Lung microvascular endothelial cell (primary cell): ENCODE measurements at regions not wholly inside any gene's neighbourhood (a gene's known extent, or its start where the extent isn't known, plus 50 kb on each side); places are given as distances from the start of the nearest gene placed in this dataset.

ENCODE experiments used
- DNase-seq, 2 donors: peaks; one replicate each; pipeline versions ENCODE4 v3.0.0 to v3.0.0-alpha.2; 2010; ENCODE audit warnings: low read depth in 2 of 2

DNA sequence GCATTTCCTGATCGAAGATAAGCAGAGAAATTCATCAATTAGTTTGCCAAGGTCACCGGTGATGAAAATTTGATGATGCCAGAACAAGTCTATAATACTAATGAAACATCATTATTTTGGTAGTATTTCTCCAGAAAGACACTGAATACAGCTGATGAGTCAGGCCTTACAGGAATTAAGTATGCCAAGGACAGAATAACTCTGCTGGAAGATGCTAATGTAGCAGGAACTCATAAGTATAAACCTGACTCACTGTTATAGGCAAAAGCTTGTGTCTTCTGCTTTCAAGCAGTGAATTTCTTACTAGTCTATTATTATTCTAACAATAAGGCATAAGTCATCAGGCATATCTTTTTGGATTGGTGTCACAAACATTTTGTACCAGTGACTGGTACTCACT, 1825.1 kb upstream of the IGFBP7 start:
- DNase-seq: no peak

DNA sequence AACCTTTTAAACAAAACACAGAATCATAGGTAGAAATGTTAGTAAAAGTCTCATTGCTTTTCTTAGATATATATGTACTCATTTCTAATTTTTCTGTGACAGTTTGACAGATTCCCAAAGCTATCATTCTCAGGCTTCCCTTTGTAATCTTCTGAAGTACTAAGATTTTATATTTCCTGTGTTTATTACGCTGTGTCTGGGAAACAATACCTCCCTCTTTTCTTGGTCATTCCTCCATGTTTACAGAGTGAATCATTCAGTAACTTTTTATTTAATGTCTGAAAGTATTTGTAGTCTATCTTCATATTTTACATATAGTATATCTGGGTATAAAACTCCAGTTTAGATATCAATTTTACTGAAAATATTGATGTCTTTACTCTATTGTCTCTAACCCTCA, 1826.3 kb upstream of the IGFBP7 start:
- no peak for DNase-seq

DNA sequence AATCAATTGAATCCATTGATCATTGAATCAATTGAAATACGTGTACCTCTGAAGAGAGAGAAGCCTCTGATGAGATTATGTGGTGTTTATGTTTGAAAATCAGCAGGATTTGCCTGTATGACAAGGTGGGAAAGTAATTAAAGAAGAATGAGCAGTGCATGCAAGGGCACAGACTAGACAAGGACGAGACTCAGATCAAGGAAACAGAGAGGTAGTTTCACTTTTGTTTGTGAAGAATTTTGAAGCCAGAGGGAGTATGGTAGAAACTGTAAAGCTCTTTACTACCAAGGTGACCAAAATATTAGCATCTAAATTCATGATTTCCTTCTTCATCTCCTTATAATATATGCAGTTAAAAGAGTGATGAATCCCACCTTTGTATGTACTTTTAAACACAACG, 1830.0 kb upstream of the IGFBP7 start:
- no peak for DNase-seq

DNA sequence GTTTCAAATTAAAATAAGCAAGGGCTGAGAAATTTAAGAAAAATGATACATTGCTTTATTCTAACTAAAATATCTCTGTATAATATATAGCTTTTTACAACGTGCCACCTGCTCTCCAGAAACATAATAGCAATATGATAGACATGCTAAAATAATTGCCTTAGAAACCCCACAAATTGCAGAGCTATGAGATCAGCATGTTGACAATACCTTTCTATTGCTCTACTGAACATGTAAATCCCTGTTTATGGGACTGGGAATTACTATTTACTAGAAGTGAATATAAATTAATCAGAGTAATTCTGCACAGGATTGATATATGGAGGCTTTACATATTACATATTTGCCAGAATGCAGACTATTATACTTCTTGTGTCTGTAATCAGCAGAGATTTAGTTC, 1831.1 kb upstream of the IGFBP7 start:
- DNase-seq: no peak

DNA sequence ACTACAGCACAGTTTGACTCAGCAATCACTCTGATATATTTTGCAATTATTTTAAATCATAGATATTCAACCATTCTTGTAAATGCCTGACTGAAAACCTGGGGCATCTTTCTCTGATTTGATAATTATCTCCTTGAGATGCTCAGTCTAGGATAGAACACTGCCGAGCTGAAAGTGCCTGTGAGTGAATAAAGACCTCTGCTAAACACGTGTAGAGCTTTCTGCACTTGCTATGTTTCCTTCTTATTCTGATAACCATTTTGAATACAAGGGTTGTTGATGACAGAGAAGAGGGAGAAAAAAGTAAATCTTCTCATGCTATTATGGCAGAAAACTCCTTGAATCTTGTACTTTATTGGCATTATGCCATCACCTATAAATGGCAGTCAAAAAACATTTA, 1843.4 kb upstream of the IGFBP7 start:
- DNase-seq: no peak

DNA sequence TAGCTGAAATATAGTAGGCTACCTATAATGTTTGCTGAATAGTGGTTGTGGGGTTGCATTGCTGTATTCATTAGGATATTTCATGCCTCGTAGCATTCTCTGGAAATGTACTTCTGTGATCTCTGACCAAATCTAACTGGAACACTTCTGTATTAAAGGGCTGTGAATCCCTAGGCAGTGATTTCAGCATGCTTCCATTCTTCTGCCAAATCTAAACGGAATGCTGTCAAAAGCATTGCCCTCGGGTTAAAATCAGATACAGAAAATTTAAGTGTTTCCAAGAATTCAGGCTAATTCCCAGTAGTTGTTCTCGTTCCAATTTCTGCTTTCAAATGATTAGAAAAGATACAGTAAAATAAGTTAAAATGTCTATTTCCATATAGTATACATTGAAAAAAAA, 1847.5 kb upstream of the IGFBP7 start:
- DNase-seq: no peak

DNA sequence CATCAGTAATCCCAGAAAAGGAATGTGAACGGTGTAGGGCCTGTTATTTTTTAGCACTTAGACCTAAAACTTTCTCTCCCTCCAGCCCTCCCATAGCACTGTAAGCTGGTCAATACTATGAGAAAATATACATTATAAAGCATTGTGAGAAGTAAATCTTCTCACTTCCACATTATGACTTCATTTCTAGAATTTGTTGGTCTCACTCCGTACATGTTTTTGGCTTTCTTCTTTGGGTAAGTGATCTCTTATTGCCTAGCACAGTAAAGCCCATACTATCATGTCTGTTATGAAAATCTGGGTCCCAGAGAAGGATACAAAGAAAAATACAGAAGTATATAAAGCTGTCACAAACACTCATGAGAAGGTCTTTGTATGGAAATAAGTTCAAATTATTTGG, 1851.1 kb upstream of the IGFBP7 start:
- no peak for DNase-seq

DNA sequence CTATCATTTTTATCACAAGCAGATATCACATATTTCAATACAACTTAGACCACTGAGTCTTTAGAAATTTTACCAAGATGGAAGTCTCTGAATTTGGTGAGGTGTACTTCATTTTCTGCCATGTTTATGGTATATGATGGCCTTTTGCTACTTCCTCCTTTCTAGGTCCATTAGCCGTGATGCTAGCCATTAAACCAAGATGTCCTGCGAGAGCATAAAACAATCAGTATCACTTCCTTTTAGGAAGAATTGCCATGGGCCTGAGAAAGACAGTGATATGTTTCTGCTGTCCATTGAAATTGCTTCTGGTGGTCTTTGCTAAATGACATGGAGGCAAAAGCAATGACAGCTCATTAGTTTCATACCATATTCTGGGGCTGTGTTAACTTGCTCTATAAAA, 1851.7 kb upstream of the IGFBP7 start:
- DNase-seq: no peak

DNA sequence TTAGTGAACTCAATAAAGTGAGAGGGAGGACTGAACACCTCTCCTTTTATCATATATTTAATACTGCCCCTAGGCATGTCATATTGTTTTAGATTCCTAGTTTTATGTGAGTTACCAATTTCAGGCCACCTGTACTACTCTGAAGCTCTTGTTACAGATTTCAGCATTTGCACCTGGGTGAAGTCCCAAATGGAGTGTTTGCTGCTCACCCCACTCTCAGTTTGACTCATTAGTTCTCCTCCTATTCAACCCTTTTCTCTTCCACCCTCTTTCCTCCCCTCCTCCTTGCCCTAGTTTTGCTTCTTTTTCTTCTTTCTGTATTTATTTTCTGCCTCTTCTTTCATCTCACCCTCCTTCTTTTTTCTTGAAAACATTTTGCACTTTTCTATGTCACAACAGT, 1852.2 kb upstream of the IGFBP7 start:
- DNase-seq: no peak

DNA sequence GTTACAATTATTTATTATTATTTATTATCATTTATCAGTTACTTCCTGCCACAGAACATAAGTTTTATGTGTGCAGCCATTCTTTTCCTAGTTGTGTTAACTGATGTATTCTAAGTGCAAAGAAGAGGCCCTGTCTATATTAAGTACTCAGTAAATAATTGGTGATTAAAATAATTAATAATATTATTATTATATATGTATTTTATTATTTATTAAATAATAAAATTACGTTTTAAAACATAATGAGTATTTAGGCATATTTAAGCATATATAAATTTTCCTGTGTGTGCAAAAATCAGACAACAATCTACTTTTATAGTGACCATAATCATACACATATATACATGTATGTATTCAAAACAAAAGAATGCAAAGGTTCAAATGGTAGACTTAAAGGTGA, 1871.6 kb upstream of the IGFBP7 start:
- DNase-seq: no peak

DNA sequence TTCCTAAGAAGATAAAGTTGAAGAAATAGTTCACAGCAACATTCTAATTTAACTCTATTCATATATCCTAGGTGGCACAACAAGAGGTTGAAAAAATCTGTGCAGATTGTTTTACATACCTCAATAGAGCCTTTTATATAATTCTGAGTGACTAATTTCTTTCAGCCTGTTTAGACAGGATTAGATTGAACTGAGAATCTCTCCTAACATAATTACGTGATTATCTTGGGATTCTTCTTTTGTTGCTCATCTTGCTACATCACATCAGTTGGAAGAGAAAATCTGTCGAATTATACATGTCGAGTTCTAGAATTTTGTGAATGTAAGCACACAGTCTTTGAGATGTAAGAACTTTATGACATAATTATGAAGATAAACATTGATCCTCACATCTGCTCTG, 1873.7 kb upstream of the IGFBP7 start:
- DNase-seq: no peak

DNA sequence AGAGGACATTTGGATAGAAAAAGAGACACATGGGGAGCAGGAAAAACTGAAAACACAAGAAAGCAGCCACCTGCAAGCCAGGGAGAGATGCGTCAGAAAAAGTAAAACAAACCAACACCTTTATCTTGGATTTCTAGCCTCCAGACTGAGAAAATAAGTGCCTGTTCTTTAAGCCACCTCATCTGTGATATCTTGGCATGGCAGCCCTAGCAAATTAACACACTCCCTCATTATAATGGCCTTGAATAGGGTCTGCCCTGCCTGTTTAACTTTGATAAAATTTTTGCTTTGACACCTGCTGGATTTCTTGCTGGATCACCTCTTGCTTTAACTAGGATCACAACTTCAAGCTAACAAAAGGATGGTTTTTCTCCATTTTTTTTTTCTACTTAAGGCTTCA, 1892.0 kb upstream of the IGFBP7 start:
- no peak for DNase-seq

DNA sequence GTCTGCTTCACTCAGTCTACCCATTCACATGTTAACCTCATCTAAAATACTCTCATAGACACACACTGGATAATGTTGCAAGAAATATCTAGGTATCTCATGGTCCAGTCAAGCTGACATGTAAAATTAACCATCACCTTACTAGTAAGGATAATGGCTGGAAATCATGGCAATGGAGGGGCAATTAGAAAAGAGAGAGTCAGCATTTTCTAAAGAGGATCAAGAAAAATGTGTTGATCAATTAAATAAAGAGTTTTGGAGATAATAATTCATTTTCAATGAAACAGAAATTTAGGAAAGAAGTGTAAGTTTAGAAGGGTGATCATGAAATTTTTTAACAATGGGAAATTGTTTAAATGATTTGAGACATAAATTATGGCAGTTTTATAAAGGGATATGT, 1914.1 kb upstream of the IGFBP7 start:
- no peak for DNase-seq

DNA sequence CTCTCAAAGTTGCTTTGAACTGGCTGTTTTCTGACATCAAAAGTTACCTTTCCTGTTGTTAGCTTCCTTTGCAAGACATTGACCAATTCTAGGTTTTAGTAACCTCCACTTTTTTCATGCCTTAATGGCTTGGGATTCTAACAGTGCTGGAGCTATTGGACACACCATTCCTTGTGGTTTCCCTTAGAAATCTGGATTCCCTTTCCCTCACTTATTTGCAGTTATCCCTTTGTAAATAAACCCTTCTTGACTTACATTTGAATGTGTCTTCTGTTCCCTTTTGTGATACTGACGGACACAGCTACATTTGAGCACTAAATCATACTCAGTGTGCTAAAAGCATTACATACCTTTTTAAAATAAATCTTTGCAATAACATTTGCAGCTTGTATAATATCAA, 1927.6 kb upstream of the IGFBP7 start:
- DNase-seq: no peak

DNA sequence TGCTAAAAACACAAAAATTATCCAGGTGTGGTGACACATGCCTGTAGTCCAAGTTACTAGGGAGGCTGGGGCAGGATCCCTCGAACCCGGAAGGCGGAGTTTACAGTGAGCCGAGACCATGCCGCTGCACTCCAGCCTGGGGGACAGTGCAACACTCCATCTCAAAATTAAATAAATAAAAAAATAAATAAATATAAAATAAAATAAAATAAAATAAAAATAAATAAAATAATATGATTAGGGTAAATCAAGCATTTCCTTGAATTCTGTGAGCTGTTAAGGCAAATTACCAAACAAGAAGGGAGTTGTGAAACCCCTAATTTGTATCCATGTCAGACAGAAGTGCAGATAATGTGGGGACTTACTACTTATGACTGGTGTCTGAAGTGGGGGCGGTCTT, 1928.9 kb upstream of the IGFBP7 start:
- no peak for DNase-seq

DNA sequence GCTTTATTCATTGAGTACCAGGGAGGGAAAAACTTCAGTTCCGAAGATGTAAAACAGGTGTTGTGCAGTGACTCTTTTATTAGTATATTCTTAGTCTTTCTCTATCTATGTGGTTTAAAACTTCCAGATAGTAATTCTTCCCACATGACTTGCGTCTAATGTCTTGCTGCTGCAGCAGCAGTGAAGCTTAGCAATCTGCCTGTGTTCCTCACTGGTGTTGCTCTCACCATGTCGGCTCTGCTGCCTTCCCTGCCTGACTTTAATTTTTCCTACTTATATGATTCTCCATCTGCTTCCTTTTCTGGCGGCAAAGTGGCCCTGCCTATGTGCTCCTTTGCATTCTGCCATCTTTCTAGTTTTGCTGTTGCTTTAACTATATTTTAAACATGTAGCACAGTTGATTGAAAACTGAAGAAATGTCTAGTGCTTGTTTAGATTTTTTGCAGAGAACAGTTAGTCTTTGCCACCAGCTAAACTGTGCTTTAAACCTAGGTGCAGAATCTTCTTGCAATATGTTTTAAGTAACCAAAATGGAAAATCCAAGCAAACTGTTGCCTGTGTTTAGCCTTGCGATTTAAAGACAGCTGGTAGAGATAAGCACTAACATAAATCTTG, 1934.2 kb upstream of the IGFBP7 start:
- no peak for DNase-seq

DNA sequence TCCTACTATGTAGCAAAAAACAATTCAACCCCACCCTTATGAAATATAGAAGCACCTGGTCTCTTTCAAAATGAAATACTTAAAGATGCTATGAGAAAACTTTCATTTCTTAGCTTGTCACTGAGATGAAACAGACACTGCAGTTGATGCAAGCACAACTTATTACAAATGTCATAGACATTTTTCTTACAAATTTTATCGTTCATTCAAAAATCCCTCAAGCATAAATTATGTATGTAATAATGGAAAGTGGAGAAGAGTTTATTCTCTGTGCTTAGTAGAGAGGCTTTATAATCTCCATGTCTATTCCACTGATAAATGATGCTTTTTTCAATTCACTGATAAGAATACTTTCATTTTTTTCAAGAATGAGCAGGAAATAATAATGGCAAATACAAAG, 1943.9 kb upstream of the IGFBP7 start:
- no peak for DNase-seq

DNA sequence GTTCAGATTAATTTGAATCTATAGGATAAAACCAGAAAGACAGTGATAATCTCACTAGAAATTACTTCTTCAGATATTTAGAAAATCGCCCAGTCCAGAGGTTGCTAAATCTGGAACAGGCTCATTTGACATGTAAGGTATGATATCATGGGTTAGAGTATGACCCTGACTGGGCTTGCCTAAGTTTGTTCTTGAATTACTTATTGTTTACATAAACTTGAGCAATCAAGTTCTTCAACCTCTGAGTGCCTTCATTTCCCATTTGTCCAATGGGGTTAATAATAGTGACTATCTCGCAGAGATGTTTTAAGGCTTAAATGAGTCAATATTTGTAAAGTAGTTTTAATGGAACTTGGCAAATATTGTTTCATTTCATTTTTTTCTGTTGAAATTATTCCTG, 1947.6 kb upstream of the IGFBP7 start:
- DNase-seq: no peak

DNA sequence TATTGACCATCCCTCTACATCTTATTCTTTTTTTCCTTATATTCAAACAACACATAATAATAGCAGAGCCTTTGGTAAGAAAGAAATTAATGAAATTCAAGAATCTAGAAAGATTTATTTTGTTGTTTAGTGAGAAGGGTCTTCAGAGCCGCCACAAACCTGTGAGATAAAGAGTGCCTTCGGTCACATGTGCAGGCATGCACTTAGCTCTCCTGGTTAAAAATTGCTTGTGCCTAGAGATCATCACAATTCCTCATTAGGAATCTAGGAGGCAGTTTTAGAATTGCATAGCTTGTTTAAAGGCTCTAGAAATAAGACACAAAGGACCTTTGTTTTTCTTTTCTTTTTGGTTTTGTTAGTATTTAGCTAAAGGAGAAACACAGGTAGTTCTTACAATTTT, 1948.4 kb upstream of the IGFBP7 start:
- DNase-seq: no peak

DNA sequence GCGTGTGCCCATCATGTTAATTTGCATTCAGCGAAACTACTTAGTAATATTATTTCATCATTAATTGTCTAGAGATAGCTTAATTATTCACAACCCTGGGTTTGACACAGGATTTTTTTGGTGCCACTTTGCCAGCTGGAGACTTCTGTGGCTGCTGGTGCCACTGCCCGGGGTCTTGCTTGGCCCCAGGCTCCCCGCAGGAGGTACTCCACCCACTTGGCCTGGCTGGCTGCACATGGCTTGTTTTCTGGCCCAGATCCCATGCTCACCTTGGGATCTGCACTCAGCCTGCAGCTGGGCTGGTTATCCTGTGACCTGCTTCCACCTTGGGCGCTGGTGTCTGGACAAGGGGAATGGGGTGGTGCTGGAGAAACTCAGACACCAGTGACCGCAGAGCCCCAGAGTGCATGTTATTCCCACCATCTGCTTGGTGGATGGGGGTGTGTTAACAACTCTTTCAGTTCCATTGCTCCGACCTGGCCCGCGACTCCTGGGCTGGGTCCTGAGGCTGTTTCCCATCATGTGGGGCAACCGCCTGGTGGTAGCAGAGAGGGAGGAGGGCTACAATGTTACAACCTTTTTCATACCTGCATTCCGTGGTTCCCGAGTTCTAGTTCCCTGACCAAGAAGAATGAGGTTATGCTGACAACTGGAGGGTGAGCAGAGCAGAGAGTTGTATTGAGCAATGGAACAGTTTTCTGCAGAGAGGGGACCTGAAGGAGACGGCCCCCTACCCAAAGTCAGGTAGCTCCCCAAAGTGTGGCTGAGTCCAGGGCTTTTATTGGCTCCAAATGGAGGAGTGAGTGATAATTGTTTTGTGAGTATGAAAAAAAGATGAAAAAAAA, 1950.0 kb upstream of the IGFBP7 start:
- no peak for DNase-seq

DNA sequence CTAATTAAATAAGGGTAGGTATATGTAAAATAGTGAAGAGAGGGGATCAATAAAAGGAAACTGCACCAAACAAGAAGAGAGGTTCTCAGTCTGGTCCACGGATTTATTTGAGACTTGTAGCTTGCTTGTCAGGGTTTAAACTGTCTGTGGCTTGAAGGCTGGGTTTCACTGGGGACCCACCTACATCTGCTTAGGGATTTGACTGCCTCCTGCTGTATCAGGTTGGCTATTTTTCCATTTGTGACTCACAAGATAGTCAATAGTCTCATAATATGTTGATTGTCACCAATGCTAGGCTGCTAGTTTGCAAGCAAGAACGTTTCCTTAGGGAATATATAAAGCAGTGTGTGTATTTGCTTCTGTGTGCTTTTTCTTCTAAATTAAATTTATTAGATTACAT, 1950.7 kb upstream of the IGFBP7 start:
- DNase-seq: no peak

DNA sequence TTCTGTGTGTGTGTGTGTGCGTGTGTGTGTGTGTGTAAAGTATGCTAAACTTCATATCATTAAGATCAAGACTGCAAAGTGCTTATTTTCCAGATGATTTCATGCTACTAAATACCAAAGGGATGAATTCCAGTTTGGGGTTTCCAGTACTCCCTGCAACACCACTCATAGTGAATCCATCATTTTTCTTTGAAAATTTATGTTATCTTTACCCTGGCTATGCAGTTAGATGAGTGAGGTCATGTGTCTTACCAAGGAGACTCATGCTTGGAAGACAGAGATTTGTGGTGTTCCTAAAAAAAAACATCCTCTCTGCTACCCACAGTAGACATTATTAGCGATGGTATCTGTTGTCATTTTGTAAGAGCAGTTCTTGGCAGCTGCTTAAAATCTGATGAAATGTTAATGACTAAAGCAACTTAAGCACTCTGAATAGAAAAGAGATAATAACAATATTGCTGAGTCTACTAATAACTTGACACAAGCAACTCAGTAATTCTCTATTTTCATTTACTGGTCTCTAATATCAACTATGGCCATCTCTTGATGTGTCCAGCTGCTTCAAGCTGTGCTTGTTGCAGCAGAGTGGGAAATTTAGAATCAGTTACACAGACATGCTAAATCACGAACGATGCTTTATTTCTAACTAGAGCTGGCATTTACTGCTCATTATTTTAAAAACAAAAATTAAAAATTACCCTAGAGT, 1953.0 kb upstream of the IGFBP7 start:
- no peak for DNase-seq
